Liver (tissue), 7 donors: ENCODE measurements at regions not wholly inside any gene's neighbourhood (a gene's known extent, or its start where the extent isn't known, plus 50 kb on each side); places are given as distances from the start of the nearest gene placed in this dataset.

Experiments used
- DNase-seq: peaks from one replicate; pipeline ENCODE4 v3.0.0-alpha.2; 2017; ENCODE audit warnings: low spot score
- H3K27ac ChIP-seq, 2 donors: one replicate each; pipeline ENCODE4 v1.7.0; 2013; ENCODE audit warnings: inconsistent platforms in 2 of 2, low read length in 2 of 2, control low read depth in 1 of 2, low read depth in 1 of 2, mild to moderate bottlenecking in 1 of 2
- H3K27me3 ChIP-seq, 4 donors: one replicate each; pipeline versions ENCODE4 v1.6.1 to v1.7.0; 2013; ENCODE audit warnings: low read length in 3 of 4, inconsistent platforms in 1 of 4, mild to moderate bottlenecking in 1 of 4, moderate library complexity in 1 of 4; ENCODE audit not compliant: control insufficient read depth in 4 of 4, insufficient read depth in 4 of 4
- H3K36me3 ChIP-seq, 4 donors: one replicate each; pipeline versions ENCODE4 v1.6.1 to v1.7.0; 2013; ENCODE audit warnings: low read length in 3 of 4, mild to moderate bottlenecking in 3 of 4, low read depth in 1 of 4, moderate library complexity in 1 of 4; ENCODE audit not compliant: control insufficient read depth in 4 of 4, insufficient read depth in 3 of 4
- H3K4me1 ChIP-seq, 4 donors: one replicate each; pipeline versions ENCODE4 v1.6.1 to v1.7.0; 2013; ENCODE audit warnings: low read length in 3 of 4, mild to moderate bottlenecking in 3 of 4, moderate library complexity in 1 of 4; ENCODE audit not compliant: control insufficient read depth in 4 of 4, insufficient read depth in 4 of 4
- H3K4me3 ChIP-seq, 3 donors: one replicate each; pipeline versions ENCODE4 v1.6.1 to v1.7.0; 2013; ENCODE audit warnings: low read length in 3 of 3, control low read depth in 1 of 3, low read depth in 1 of 3, mild to moderate bottlenecking in 1 of 3
- H3K9ac ChIP-seq, 2 donors: one replicate each; pipeline ENCODE4 v1.7.0; 2013; ENCODE audit warnings: low read length in 2 of 2, mild to moderate bottlenecking in 2 of 2, moderate library complexity in 2 of 2, control low read depth in 1 of 2, low read depth in 1 of 2
- H3K9me3 ChIP-seq, 4 donors: one replicate each; pipeline versions ENCODE4 v1.6.1 to v1.7.0; 2013; ENCODE audit warnings: low read length in 3 of 4; ENCODE audit not compliant: control insufficient read depth in 4 of 4
- EGR1 ChIP-seq, 2 donors: IDR thresholded peaks; 2 replicates each; pipeline ENCODE4 v1.6.1; 2016 to 2018; ENCODE audit warnings: antibody characterized with exemption in 2 of 2, low read depth in 2 of 2
- FOXA2 ChIP-seq: IDR thresholded peaks from 2 replicates; pipeline ENCODE4 v1.6.1; 2016; ENCODE audit warnings: antibody characterized with exemption
- GABPA ChIP-seq, 2 donors: IDR thresholded peaks in 1 of 2; conservative IDR thresholded peaks in 1 of 2; 2 replicates each; pipeline ENCODE4 v1.6.1; 2016; ENCODE audit warnings: antibody characterized with exemption in 2 of 2, mild to moderate bottlenecking in 1 of 2, moderate library complexity in 1 of 2
- HNF4A ChIP-seq, 2 donors: conservative IDR thresholded peaks; 2 replicates each; pipeline ENCODE4 v1.6.1; 2016; ENCODE audit warnings: antibody characterized with exemption in 2 of 2, mild to moderate bottlenecking in 2 of 2
- HNF4G ChIP-seq: IDR thresholded peaks from 2 replicates; pipeline ENCODE4 v1.6.1; 2016; ENCODE audit warnings: antibody characterized with exemption
- JUND ChIP-seq, 2 donors: IDR thresholded peaks; 2 replicates each; pipeline ENCODE4 v1.6.1; 2016; ENCODE audit warnings: antibody characterized with exemption in 2 of 2
- NR2F2 ChIP-seq: IDR thresholded peaks from 2 replicates; pipeline ENCODE4 v1.6.1; 2016; ENCODE audit warnings: antibody characterized with exemption
- RAD21 ChIP-seq, 2 donors: IDR thresholded peaks; 2 replicates each; pipeline ENCODE4 v1.6.1; 2016; ENCODE audit warnings: antibody characterized with exemption in 2 of 2, mild to moderate bottlenecking in 2 of 2
- RXRA ChIP-seq, 2 donors: IDR thresholded peaks; 2 replicates each; pipeline ENCODE4 v1.6.1; 2017 to 2018; ENCODE audit warnings: antibody characterized with exemption in 2 of 2, mild to moderate bottlenecking in 1 of 2
- SP1 ChIP-seq: IDR thresholded peaks from 2 replicates; pipeline ENCODE4 v1.6.1; 2018; ENCODE audit warnings: antibody characterized with exemption, mild to moderate bottlenecking
- TAF1 ChIP-seq: conservative IDR thresholded peaks from 2 replicates; pipeline ENCODE4 v1.6.1; 2016; ENCODE audit warnings: antibody characterized with exemption, mild to moderate bottlenecking
- YY1 ChIP-seq: IDR thresholded peaks from 2 replicates; pipeline ENCODE4 v1.6.1; 2016; ENCODE audit warnings: antibody characterized with exemption, mild to moderate bottlenecking
- WGBS: extraction: QIAGEN DNeasy Blood & Tissue Kit; methylation state at CpG from one replicate; pipeline ENCODE4 v1.1.7; 2013; 5-methylcytosine and 5-hydroxymethylcytosine counted together
- TF ChIP-seq, protein P1 (sequence below): IDR thresholded peaks from 2 replicates; pipeline ENCODE4 v1.6.1; 2016; ENCODE audit warnings: antibody characterized with exemption, mild to moderate bottlenecking
- TF ChIP-seq, protein P2 (sequence below): IDR thresholded peaks from 2 replicates; pipeline ENCODE4 v1.6.1; 2016; ENCODE audit warnings: antibody characterized with exemption
- donor health status: healthy.
- donor health status: healthy.
- donor health status: healthy.
- donor health status: healthy.

DNA sequence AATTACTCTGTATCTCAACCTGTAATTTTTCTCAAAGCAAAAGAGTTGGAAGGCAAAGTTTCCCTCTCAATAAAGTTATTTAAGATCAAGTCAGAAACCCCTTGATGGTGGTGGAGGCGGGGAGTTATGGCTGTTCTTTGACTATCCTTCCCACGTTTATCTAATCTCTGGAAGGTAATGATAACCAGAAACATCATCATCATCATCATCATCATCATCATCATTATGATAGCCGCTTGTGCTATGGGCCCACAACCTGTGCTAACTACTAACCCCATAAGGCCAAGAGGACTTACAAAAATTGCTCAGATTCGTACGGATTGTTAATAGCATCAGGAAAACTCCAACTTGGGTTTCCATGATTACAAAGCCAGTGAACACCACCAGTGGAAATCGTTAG is 502.3 kb downstream of the SH2D4B start:
- no peak for TF ChIP-seq JUND (IDR thresholded peaks at IDR 0.05)
- no peak for TF ChIP-seq NR2F2
- no peak for TF ChIP-seq HNF4G
- TF ChIP-seq SP1, result no peak
- H3K9me3 ChIP-seq, result peaks cover 0 to 8% (median 0%) of the 10 kb centered on the region in 4 donors
- DNase-seq, result no peak
- no peak overlapping the region for H3K9ac ChIP-seq
- H3K4me1 ChIP-seq, result no peaks in the 10 kb centered on the region
- WGBS, result 69% methylated on average over 6 of the region's 6 CpGs
- no peaks in the 10 kb centered on the region for H3K36me3 ChIP-seq
- no peak overlapping the region for H3K4me3 ChIP-seq
- H3K27ac ChIP-seq, result no peak overlapping the region
- H3K27me3 ChIP-seq, result no peaks in the 10 kb centered on the region

DNA sequence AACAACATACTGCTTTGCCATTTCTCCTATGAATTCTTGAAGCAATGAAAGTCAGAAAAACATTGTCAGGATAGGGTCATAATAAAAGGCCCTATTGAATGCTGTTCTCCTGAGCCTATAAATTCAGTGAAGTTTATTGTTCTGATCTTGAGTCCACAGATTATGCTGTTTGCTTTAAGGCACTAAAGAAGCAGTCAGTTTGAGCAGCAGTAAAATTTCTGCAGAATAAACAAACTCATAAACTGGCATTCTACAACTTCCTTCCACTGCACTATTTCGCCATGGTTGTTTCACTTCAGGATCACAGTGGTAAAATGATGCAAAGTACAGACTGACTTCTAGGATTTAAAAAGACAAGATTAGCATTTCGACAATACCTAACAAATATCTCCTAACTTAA is 503.2 kb downstream of the SH2D4B start:
- no peak for TF ChIP-seq TAF1
- 58% methylated on average over 2 of the region's 2 CpGs for WGBS
- no peak for DNase-seq
- Histone ChIP-seq H3K9me3 (peaks cover 0 to 8% (median 0%) of the 10 kb centered on the region in 4 donors), H3K36me3 (no peaks in the 10 kb centered on the region), H3K4me3 (no peak overlapping the region), H3K27ac (no peak overlapping the region), H3K9ac (no peak overlapping the region), H3K27me3 (no peaks in the 10 kb centered on the region), H3K4me1 (no peaks in the 10 kb centered on the region)

DNA sequence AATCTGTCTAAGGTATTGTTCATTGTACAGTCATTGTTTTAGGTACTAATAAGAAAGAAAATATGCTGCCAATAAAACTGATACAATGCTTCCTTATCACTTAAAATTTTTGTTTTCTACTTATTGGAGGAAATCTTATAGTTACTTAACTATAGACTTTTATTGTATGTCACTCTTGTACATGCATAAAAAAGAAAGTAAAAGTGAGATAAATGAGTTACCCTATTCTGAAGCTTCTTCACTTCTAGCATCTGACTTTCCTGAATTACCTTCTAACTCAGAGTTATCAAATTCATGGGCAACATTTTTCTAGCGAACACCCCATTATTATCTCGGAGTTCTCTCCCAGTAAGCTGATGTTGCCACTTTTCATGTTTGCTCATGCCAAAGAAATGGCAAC is 504.9 kb downstream of the SH2D4B start:
- no peaks in the 10 kb centered on the region for H3K4me1 ChIP-seq
- peaks cover 0 to under 1% (median 0%) of the 10 kb centered on the region in 4 donors for H3K9me3 ChIP-seq
- no peak overlapping the region for H3K9ac ChIP-seq
- 73% methylated on average over 2 of the region's 2 CpGs for WGBS
- no peaks in the 10 kb centered on the region for H3K36me3 ChIP-seq
- H3K27me3 ChIP-seq, result no peaks in the 10 kb centered on the region
- TF ChIP-seq HNF4A (conservative IDR thresholded peaks at IDR 0.05) (no peak), JUND (IDR thresholded peaks at IDR 0.05) (no peak), YY1 (no peak), HNF4G (no peak), EGR1 (IDR thresholded peaks at IDR 0.05; ENCODE audit: low read depth in 2 of 2) (no peak), RXRA (IDR thresholded peaks at IDR 0.05) (no peak), GABPA (IDR thresholded peaks at IDR 0.05 in 1 of 2, conservative IDR thresholded peaks at IDR 0.05 in 1 of 2) (no peak), FOXA2 (no peak), RAD21 (IDR thresholded peaks at IDR 0.05) (no peak)
- TF ChIP-seq, protein P1, sequence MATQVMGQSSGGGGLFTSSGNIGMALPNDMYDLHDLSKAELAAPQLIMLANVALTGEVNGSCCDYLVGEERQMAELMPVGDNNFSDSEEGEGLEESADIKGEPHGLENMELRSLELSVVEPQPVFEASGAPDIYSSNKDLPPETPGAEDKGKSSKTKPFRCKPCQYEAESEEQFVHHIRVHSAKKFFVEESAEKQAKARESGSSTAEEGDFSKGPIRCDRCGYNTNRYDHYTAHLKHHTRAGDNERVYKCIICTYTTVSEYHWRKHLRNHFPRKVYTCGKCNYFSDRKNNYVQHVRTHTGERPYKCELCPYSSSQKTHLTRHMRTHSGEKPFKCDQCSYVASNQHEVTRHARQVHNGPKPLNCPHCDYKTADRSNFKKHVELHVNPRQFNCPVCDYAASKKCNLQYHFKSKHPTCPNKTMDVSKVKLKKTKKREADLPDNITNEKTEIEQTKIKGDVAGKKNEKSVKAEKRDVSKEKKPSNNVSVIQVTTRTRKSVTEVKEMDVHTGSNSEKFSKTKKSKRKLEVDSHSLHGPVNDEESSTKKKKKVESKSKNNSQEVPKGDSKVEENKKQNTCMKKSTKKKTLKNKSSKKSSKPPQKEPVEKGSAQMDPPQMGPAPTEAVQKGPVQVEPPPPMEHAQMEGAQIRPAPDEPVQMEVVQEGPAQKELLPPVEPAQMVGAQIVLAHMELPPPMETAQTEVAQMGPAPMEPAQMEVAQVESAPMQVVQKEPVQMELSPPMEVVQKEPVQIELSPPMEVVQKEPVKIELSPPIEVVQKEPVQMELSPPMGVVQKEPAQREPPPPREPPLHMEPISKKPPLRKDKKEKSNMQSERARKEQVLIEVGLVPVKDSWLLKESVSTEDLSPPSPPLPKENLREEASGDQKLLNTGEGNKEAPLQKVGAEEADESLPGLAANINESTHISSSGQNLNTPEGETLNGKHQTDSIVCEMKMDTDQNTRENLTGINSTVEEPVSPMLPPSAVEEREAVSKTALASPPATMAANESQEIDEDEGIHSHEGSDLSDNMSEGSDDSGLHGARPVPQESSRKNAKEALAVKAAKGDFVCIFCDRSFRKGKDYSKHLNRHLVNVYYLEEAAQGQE, result no peak
- no peak for DNase-seq
- no peak overlapping the region for H3K27ac ChIP-seq
- H3K4me3 ChIP-seq, result no peak overlapping the region

DNA sequence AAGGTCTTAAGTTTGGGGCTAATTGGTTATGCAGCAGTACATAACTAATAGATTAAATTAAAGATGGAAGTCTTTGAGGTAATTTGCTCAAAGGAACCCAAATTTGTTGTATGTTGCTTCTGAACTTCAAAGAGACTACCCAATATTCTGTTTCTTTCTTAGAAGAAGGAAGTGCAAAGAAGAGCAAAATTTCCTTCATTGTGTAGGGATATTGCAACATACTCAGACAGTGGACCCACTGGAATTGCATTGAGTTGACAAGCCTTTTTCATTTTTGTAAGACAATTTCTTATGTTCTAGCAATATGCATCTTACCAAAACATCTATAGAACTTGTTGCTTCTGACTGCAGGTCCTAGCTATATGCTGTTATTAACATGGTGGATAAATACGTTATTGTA is 527.8 kb downstream of the SH2D4B start:
- Histone ChIP-seq H3K4me1 (no peaks in the 10 kb centered on the region), H3K36me3 (no peaks in the 10 kb centered on the region), H3K9ac (no peak overlapping the region), H3K27ac (no peak overlapping the region), H3K27me3 (no peaks in the 10 kb centered on the region), H3K4me3 (no peak overlapping the region), H3K9me3 (no peaks in the 10 kb centered on the region)
- TF ChIP-seq YY1 (no peak), TAF1 (no peak), HNF4A (conservative IDR thresholded peaks at IDR 0.05) (no peak), RXRA (IDR thresholded peaks at IDR 0.05) (no peak), SP1 (no peak)
- TF ChIP-seq, protein P2, sequence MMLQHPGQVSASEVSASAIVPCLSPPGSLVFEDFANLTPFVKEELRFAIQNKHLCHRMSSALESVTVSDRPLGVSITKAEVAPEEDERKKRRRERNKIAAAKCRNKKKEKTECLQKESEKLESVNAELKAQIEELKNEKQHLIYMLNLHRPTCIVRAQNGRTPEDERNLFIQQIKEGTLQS, result no peak
- DNase-seq, result no peak
- 93% methylated on average over 1 of the region's 1 CpG for WGBS
